HepG2 (cell line): ENCODE measurements at regions not wholly inside any gene's neighbourhood (a gene's known extent, or its start where the extent isn't known, plus 50 kb on each side); places are given as distances from the start of the nearest gene placed in this dataset.

ENCODE experiments used
- CBX5 ChIP-seq: sonication (generic); formaldehyde crosslinking; IDR thresholded peaks from 2 replicates; pipeline ENCODE4 v1.4.0; 2020; ENCODE audit warnings: missing genetic modification reagents, borderline replicate concordance
- CENPX ChIP-seq: sonication (generic); formaldehyde crosslinking; IDR thresholded peaks from 2 replicates; pipeline ENCODE4 v1.9.0; 2021; ENCODE audit warnings: mild to moderate bottlenecking, missing genetic modification reagents, moderate library complexity
- FOSL1 ChIP-seq: sonication (generic); formaldehyde crosslinking; IDR thresholded peaks from 2 replicates; pipeline ENCODE4 v1.9.0; 2021; ENCODE audit warnings: missing genetic modification reagents, borderline replicate concordance
- FOXC1 ChIP-seq: sonication (generic); formaldehyde crosslinking; IDR thresholded peaks from 2 replicates; pipeline ENCODE4 v1.8.0; 2022; ENCODE audit warnings: mild to moderate bottlenecking, missing genetic modification reagents, borderline replicate concordance
- FOXJ3 ChIP-seq: sonication (generic); formaldehyde crosslinking; IDR thresholded peaks from 2 replicates; pipeline ENCODE4 v1.4.0; 2020; ENCODE audit warnings: missing genetic modification reagents, mild to moderate bottlenecking, borderline replicate concordance
- GZF1 ChIP-seq: sonication (generic); formaldehyde crosslinking; IDR thresholded peaks from 2 replicates; pipeline ENCODE4 v1.5.1; 2020; ENCODE audit warnings: mild to moderate bottlenecking, missing genetic modification reagents
- POGZ ChIP-seq: sonication (generic); formaldehyde crosslinking; IDR thresholded peaks from 2 replicates; pipeline ENCODE4 v1.4.0; 2020; ENCODE audit warnings: mild to moderate bottlenecking, missing genetic modification reagents
- PRDM15 ChIP-seq: sonication (generic); formaldehyde crosslinking; IDR thresholded peaks from 2 replicates; pipeline ENCODE4 v1.4.0; 2020; ENCODE audit warnings: missing genetic modification reagents
- RXRB ChIP-seq: IDR thresholded peaks from 2 replicates; pipeline ENCODE4 v1.6.1; 2016; ENCODE audit warnings: borderline replicate concordance, missing genetic modification reagents, missing compliant biosample characterization
- SALL1 ChIP-seq: sonication (generic); formaldehyde crosslinking; IDR thresholded peaks from 2 replicates; pipeline ENCODE4 v1.8.0; 2022; ENCODE audit warnings: mild to moderate bottlenecking, missing genetic modification reagents
- TCF7 ChIP-seq: sonication (generic); IDR thresholded peaks from 2 replicates; pipeline ENCODE4 v1.6.1; 2016; ENCODE audit warnings: antibody characterized with exemption, low read depth
- TFDP1 ChIP-seq: IDR thresholded peaks from 2 replicates; pipeline ENCODE4 v1.6.1; 2016; ENCODE audit warnings: missing compliant biosample characterization, missing genetic modification reagents, borderline replicate concordance
- XRCC5 ChIP-seq: fragments of 200-400 bp; formaldehyde crosslinking; optimal IDR thresholded peaks from 2 replicates; pipeline ENCODE3; 2017; ENCODE audit warnings: mild to moderate bottlenecking, low read length
- ZBTB14 ChIP-seq: sonication (generic); formaldehyde crosslinking; IDR thresholded peaks from 2 replicates; pipeline ENCODE4 v1.4.0; 2020; ENCODE audit warnings: missing genetic modification reagents
- ZMYM4 ChIP-seq: sonication (generic); formaldehyde crosslinking; IDR thresholded peaks from 2 replicates; pipeline ENCODE4 v1.8.1; 2023; ENCODE audit warnings: mild to moderate bottlenecking, missing genetic modification reagents
- ZNF317 ChIP-seq: sonication (generic); formaldehyde crosslinking; IDR thresholded peaks from 2 replicates; pipeline ENCODE4 v1.5.0; 2020; ENCODE audit warnings: mild to moderate bottlenecking, missing genetic modification reagents
- ZNF468 ChIP-seq: sonication (generic); formaldehyde crosslinking; IDR thresholded peaks from 2 replicates; pipeline ENCODE4 v1.8.0; 2022; ENCODE audit warnings: mild to moderate bottlenecking, moderate library complexity, missing genetic modification reagents
- ZNF501 ChIP-seq: sonication (generic); formaldehyde crosslinking; IDR thresholded peaks from 2 replicates; pipeline ENCODE4 v1.5.1; 2020; ENCODE audit warnings: mild to moderate bottlenecking, moderate library complexity, missing genetic modification reagents
- ZNF577 ChIP-seq: sonication (generic); formaldehyde crosslinking; IDR thresholded peaks from 2 replicates; pipeline ENCODE4 v1.4.0; 2020; ENCODE audit warnings: mild to moderate bottlenecking, low read depth, missing genetic modification reagents, borderline replicate concordance
- ZNF691 ChIP-seq: sonication (generic); formaldehyde crosslinking; IDR thresholded peaks from 2 replicates; pipeline ENCODE4 v1.4.0; 2020; ENCODE audit warnings: missing genetic modification reagents, low read depth, mild to moderate bottlenecking, borderline replicate concordance
- ZNF746 ChIP-seq: sonication (generic); formaldehyde crosslinking; IDR thresholded peaks from 2 replicates; pipeline ENCODE4 v1.8.0; 2022; ENCODE audit warnings: mild to moderate bottlenecking, missing genetic modification reagents
- ZNF770 ChIP-seq: sonication (generic); formaldehyde crosslinking; IDR thresholded peaks from 2 replicates; pipeline ENCODE4 v1.5.0; 2020; ENCODE audit warnings: mild to moderate bottlenecking, missing genetic modification reagents

- TF ChIP-seq RXRB (CRISPR knock-in tag) (no peak), ZNF577 (CRISPR knock-in tag) (no peak), ZNF501 (CRISPR knock-in tag) (no peak), ZNF317 (CRISPR knock-in tag) (no peak), SALL1 (CRISPR knock-in tag) (peak; percentile 46; the same call in 1 of the 2 replicates), ZNF770 (CRISPR knock-in tag) (no peak), TCF7 (no peak), FOSL1 (CRISPR knock-in tag) (no peak), ZBTB14 (CRISPR knock-in tag) (no peak), FOXJ3 (peak; percentile 69; the same call in 1 of the 2 replicates), ZNF691 (CRISPR knock-in tag) (no peak), PRDM15 (CRISPR knock-in tag) (no peak), ZNF746 (CRISPR knock-in tag) (no peak), CENPX (CRISPR knock-in tag) (no peak), FOXC1 (CRISPR knock-in tag) (no peak), CBX5 (CRISPR knock-in tag) (peak; percentile 61; the same call in 1 of the 2 replicates), ZNF468 (CRISPR knock-in tag) (no peak), XRCC5 (peak; percentile 49), POGZ (CRISPR knock-in tag) (peak; percentile 40; the same call in 1 of the 2 replicates), ZMYM4 (CRISPR knock-in tag) (peak; percentile 87), GZF1 (CRISPR knock-in tag) (no peak), TFDP1 (no peak)
Measured at GRCh38 chr1:219317762-219318353, 144.2 kb downstream of the LYPLAL1 start (continued).
